ENCODE measurements at regions not wholly inside any gene's neighbourhood (a gene's known extent, or its start where the extent isn't known, plus 50 kb on each side); places are given as distances from the start of the nearest gene placed in this dataset.

- H3K36me3 ChIP-seq (ENCODE audit: insufficient read depth, low read length), result no peaks in the 10 kb centered on the region
- no peak overlapping the region for H3K27ac ChIP-seq (ENCODE audit: low read depth, low read length)
- H3K9ac ChIP-seq (ENCODE audit: low read length), result no peak overlapping the region
- DNase-seq (ENCODE audit: low read depth) (peak; percentile 43), FAIRE-seq (no peak)
- Mint-ChIP-seq H3K4me3 (ENCODE audit: unreplicated experiment) (no peak overlapping the region), H3K36me3 (ENCODE audit: low read depth, unreplicated experiment) (no peaks in the 10 kb centered on the region), H3K4me1 (ENCODE audit: low read depth, unreplicated experiment) (peaks cover 21% of the 10 kb centered on the region), H3K9me3 (ENCODE audit: unreplicated experiment) (peaks cover 2% of the 10 kb centered on the region), H3K27me3 (ENCODE audit: low read depth, unreplicated experiment) (peaks cover 6% of the 10 kb centered on the region), H3K27ac (ENCODE audit: unreplicated experiment) (no peak overlapping the region)
- H2AFZ ChIP-seq (ENCODE audit: low read depth, low read length), result no peak overlapping the region
- H3K4me1 ChIP-seq (ENCODE audit: insufficient read depth, low read length), result no peaks in the 10 kb centered on the region
- no peak overlapping the region for H3K4me2 ChIP-seq (ENCODE audit: low read length)
- H3K79me2 ChIP-seq (ENCODE audit: insufficient read depth, low read length), result no peaks in the 10 kb centered on the region
- H3K9me3 ChIP-seq (ENCODE audit: insufficient read depth, low read depth, low read length), result no peaks in the 10 kb centered on the region
- TF ChIP-seq, protein P1, sequence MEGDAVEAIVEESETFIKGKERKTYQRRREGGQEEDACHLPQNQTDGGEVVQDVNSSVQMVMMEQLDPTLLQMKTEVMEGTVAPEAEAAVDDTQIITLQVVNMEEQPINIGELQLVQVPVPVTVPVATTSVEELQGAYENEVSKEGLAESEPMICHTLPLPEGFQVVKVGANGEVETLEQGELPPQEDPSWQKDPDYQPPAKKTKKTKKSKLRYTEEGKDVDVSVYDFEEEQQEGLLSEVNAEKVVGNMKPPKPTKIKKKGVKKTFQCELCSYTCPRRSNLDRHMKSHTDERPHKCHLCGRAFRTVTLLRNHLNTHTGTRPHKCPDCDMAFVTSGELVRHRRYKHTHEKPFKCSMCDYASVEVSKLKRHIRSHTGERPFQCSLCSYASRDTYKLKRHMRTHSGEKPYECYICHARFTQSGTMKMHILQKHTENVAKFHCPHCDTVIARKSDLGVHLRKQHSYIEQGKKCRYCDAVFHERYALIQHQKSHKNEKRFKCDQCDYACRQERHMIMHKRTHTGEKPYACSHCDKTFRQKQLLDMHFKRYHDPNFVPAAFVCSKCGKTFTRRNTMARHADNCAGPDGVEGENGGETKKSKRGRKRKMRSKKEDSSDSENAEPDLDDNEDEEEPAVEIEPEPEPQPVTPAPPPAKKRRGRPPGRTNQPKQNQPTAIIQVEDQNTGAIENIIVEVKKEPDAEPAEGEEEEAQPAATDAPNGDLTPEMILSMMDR (IDR thresholded peaks at IDR 0.05; ENCODE audit: insufficient read depth, low read depth, low read length), result no peak
- TF ChIP-seq EZH2 (IDR thresholded peaks at IDR 0.05; ENCODE audit: insufficient read depth, low read length), result no peak
- H4K20me1 ChIP-seq (ENCODE audit: insufficient read depth, low read length), result no peaks in the 10 kb centered on the region
- no peak overlapping the region for H3K4me3 ChIP-seq (ENCODE audit: insufficient read depth, low read depth, low read length)
- H3K27me3 ChIP-seq (ENCODE audit: insufficient read depth, low read length), result no peaks in the 10 kb centered on the region
Observed at GRCh38 chr10:24153537-24153936, 55.4 kb upstream of the KIAA1217 start.

DNA sequence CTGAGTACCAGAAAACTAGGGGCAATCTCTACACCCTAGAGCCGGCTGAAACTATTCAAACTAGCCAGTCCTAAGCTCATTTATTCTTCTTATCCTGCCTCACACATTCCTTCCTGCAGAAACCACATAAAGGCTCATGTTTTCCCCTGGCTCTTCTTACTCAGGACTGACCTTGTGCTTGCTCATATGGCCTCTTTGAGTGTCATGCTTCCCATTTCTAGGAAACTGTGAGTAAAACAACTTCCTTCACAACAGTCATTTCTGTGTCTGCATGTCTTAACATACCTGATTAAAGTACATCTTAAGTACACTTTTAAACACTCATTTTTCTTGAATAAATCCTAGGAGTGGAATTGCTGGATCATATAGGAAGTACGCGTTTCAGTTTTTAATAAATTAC lies 52.3 kb upstream of the KIAA1217 start:
- DNase-seq (ENCODE audit: low read depth) (peak; percentile 56), FAIRE-seq (no peak)
- H3K9me3 ChIP-seq (ENCODE audit: insufficient read depth, low read depth, low read length), result no peaks in the 10 kb centered on the region
- H3K36me3 Mint-ChIP-seq (ENCODE audit: low read depth, unreplicated experiment), result no peaks in the 10 kb centered on the region
- no peaks in the 10 kb centered on the region for H3K4me1 ChIP-seq (ENCODE audit: insufficient read depth, low read length)
- peaks cover 21% of the 10 kb centered on the region for H3K4me1 Mint-ChIP-seq (ENCODE audit: low read depth, unreplicated experiment)
- no peaks in the 10 kb centered on the region for H3K9me3 Mint-ChIP-seq (ENCODE audit: unreplicated experiment)
- H3K27me3 Mint-ChIP-seq (ENCODE audit: low read depth, unreplicated experiment), result no peaks in the 10 kb centered on the region
- H3K36me3 ChIP-seq (ENCODE audit: insufficient read depth, low read length), result no peaks in the 10 kb centered on the region
- no peak overlapping the region for H3K4me3 Mint-ChIP-seq (ENCODE audit: unreplicated experiment)
- no peak overlapping the region for H3K27ac ChIP-seq (ENCODE audit: low read depth, low read length)
- no peak overlapping the region for H3K4me2 ChIP-seq (ENCODE audit: low read length)
- H2AFZ ChIP-seq (ENCODE audit: low read depth, low read length), result no peak overlapping the region
- H4K20me1 ChIP-seq (ENCODE audit: insufficient read depth, low read length), result no peaks in the 10 kb centered on the region
- peak overlapping the region; percentile 50 for H3K27ac Mint-ChIP-seq (ENCODE audit: unreplicated experiment)
- no peak overlapping the region for H3K9ac ChIP-seq (ENCODE audit: low read length)
- TF ChIP-seq, protein P1 (IDR thresholded peaks at IDR 0.05; ENCODE audit: insufficient read depth, low read depth, low read length), result no peak
- no peak for TF ChIP-seq EZH2 (IDR thresholded peaks at IDR 0.05; ENCODE audit: insufficient read depth, low read length)
- no peaks in the 10 kb centered on the region for H3K27me3 ChIP-seq (ENCODE audit: insufficient read depth, low read length)
- H3K4me3 ChIP-seq (ENCODE audit: insufficient read depth, low read depth, low read length), result no peak overlapping the region
- H3K79me2 ChIP-seq (ENCODE audit: insufficient read depth, low read length), result no peaks in the 10 kb centered on the region

DNA sequence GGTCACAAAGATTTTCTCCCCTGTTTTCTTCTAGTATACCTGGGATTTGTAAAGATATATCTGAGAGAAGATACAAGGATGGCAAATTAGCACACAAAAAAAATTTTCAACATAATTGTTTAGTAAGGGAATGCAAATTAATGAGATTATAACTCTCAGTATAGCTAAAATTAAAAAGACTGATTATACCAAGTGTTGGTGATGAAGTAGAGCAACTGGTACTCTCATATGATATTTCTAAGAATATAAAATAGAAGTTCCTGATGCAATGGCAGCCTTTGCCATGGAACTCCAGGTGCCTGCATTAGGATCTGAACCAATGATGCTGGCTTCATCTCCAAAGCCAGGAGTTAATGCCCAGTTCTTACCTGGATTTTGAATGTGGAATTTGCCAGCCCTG lies 51.4 kb upstream of the KIAA1217 start:
- Histone ChIP-seq H3K27me3 (ENCODE audit: insufficient read depth, low read length) (no peaks in the 10 kb centered on the region), H3K79me2 (ENCODE audit: insufficient read depth, low read length) (no peaks in the 10 kb centered on the region), H3K27ac (ENCODE audit: low read depth, low read length) (no peak overlapping the region), H3K9me3 (ENCODE audit: insufficient read depth, low read depth, low read length) (no peaks in the 10 kb centered on the region), H3K4me2 (ENCODE audit: low read length) (no peak overlapping the region), H4K20me1 (ENCODE audit: insufficient read depth, low read length) (no peaks in the 10 kb centered on the region), H3K36me3 (ENCODE audit: insufficient read depth, low read length) (no peaks in the 10 kb centered on the region), H3K4me1 (ENCODE audit: insufficient read depth, low read length) (no peaks in the 10 kb centered on the region), H3K4me3 (ENCODE audit: insufficient read depth, low read depth, low read length) (no peak overlapping the region), H3K9ac (ENCODE audit: low read length) (no peak overlapping the region), H2AFZ (ENCODE audit: low read depth, low read length) (no peak overlapping the region)
- Mint-ChIP-seq H3K4me3 (ENCODE audit: unreplicated experiment) (no peak overlapping the region), H3K36me3 (ENCODE audit: low read depth, unreplicated experiment) (no peaks in the 10 kb centered on the region), H3K4me1 (ENCODE audit: low read depth, unreplicated experiment) (peaks cover 16% of the 10 kb centered on the region), H3K27me3 (ENCODE audit: low read depth, unreplicated experiment) (no peaks in the 10 kb centered on the region), H3K9me3 (ENCODE audit: unreplicated experiment) (no peaks in the 10 kb centered on the region), H3K27ac (ENCODE audit: unreplicated experiment) (no peak overlapping the region)
- FAIRE-seq, result no peak
- no peak for TF ChIP-seq EZH2 (IDR thresholded peaks at IDR 0.05; ENCODE audit: insufficient read depth, low read length)
- TF ChIP-seq, protein P1 (IDR thresholded peaks at IDR 0.05; ENCODE audit: insufficient read depth, low read depth, low read length), result no peak
- no peak for DNase-seq (ENCODE audit: low read depth)

All from astrocyte (in vitro differentiated cells and primary cell).